WTC11 (cell line): ENCODE measurements at regions not wholly inside any gene's neighbourhood (a gene's known extent, or its start where the extent isn't known, plus 50 kb on each side); places are given as distances from the start of the nearest gene placed in this dataset.

Source experiments
- ATAC-seq: fragments of 200-7000 bp; cut with Tn5 transposase; 2 replicates; pipeline ENCODE4 v1.10.0; 2021; ENCODE audit warnings: mild to moderate bottlenecking, moderate library complexity
- CTCF ChIA-PET: fragments of 300-600 bp; sonication (Branson Sonifier 250); formaldehyde crosslinking; loops from one replicate; lab custom pipeline; 2021; ENCODE audit warnings: antibody characterized with exemption; lab: Charles Lee
- POLR2A ChIA-PET: fragments of 350-600 bp; sonication (Branson Sonifier 250); formaldehyde crosslinking; loops from one replicate; lab custom pipeline; 2021; ENCODE audit warnings: antibody characterized with exemption; lab: Charles Lee
- DNase-seq: peaks from one replicate; pipeline ENCODE4 v3.0.0; 2021; ENCODE audit warnings: low spot score
- H3K27ac Mint-ChIP-seq: 2 replicates; pipeline ENCODE4 v1.8.0; 2021; ENCODE audit warnings: mixed read lengths
- H3K27me3 Mint-ChIP-seq: 2 replicates; pipeline ENCODE4 v1.8.0; 2021; ENCODE audit warnings: low read depth, mild to moderate bottlenecking, moderate library complexity, mixed read lengths
- H3K36me3 Mint-ChIP-seq: 2 replicates; pipeline ENCODE4 v1.8.0; 2021; ENCODE audit warnings: mixed read lengths
- H3K4me1 Mint-ChIP-seq: 2 replicates; pipeline ENCODE4 v1.8.0; 2022; ENCODE audit warnings: mixed read lengths
- H3K4me3 Mint-ChIP-seq: 2 replicates; pipeline ENCODE4 v1.8.0; 2021; ENCODE audit warnings: mild to moderate bottlenecking, moderate library complexity, mixed read lengths
- H3K9me3 Mint-ChIP-seq: 2 replicates; pipeline ENCODE4 v1.8.0; 2021; ENCODE audit warnings: mixed read lengths
- ATF1 ChIP-seq: sonication (generic); formaldehyde crosslinking; IDR thresholded peaks from 2 replicates; pipeline ENCODE4 v1.8.1; 2023; ENCODE audit warnings: mild to moderate bottlenecking, moderate library complexity, missing genetic modification reagents
- CBFB ChIP-seq: sonication (generic); formaldehyde crosslinking; IDR thresholded peaks from 2 replicates; pipeline ENCODE4 v1.8.1; 2022; ENCODE audit warnings: mild to moderate bottlenecking, low read depth, missing genetic modification reagents
- ELF4 ChIP-seq: sonication (generic); formaldehyde crosslinking; IDR thresholded peaks from 2 replicates; pipeline ENCODE4 v1.8.1; 2022; ENCODE audit warnings: low read depth, mild to moderate bottlenecking, moderate library complexity, missing genetic modification reagents
- ESRRA ChIP-seq: sonication (generic); formaldehyde crosslinking; IDR thresholded peaks from 2 replicates; pipeline ENCODE4 v1.8.1; 2022; ENCODE audit warnings: mild to moderate bottlenecking, missing genetic modification reagents, borderline replicate concordance
- FOXK1 ChIP-seq: sonication (generic); formaldehyde crosslinking; IDR thresholded peaks from 2 replicates; pipeline ENCODE4 v1.8.0; 2022; ENCODE audit warnings: mild to moderate bottlenecking, moderate library complexity, missing genetic modification reagents
- FOXP1 ChIP-seq: sonication (generic); formaldehyde crosslinking; IDR thresholded peaks from 2 replicates; pipeline ENCODE4 v1.8.0; 2022; ENCODE audit warnings: missing genetic modification reagents, mild to moderate bottlenecking, moderate library complexity, borderline replicate concordance
- NFATC4 ChIP-seq: fragments of 250-450 bp; sonication (Bioruptor Pico); IDR thresholded peaks from 2 replicates; pipeline ENCODE4 v1.9.0; 2021; ENCODE audit warnings: mild to moderate bottlenecking
- NFYB ChIP-seq: sonication (generic); formaldehyde crosslinking; conservative IDR thresholded peaks from 2 replicates; pipeline ENCODE4 v1.8.0; 2022; ENCODE audit warnings: low read depth, missing genetic modification reagents
- OVOL2 ChIP-seq: fragments of 250-450 bp; sonication (Bioruptor Pico); IDR thresholded peaks from 2 replicates; pipeline ENCODE4 v1.9.0; 2021; ENCODE audit warnings: mild to moderate bottlenecking, borderline replicate concordance
- PRRX2 ChIP-seq: fragments of 250-450 bp; sonication (Bioruptor Pico); IDR thresholded peaks from 2 replicates; pipeline ENCODE4 v1.8.0; 2021; ENCODE audit warnings: mild to moderate bottlenecking
- RELA ChIP-seq: sonication (generic); formaldehyde crosslinking; IDR thresholded peaks from 2 replicates; pipeline ENCODE4 v1.8.1; 2022; ENCODE audit warnings: missing genetic modification reagents, mild to moderate bottlenecking, borderline replicate concordance
- SOX15 ChIP-seq: fragments of 250-450 bp; sonication (Bioruptor Pico); IDR thresholded peaks from 2 replicates; pipeline ENCODE4 v1.9.0; 2021; ENCODE audit warnings: mild to moderate bottlenecking
- TCF7 ChIP-seq: sonication (generic); formaldehyde crosslinking; IDR thresholded peaks from 2 replicates; pipeline ENCODE4 v1.8.0; 2022; ENCODE audit warnings: mild to moderate bottlenecking, low read depth, missing genetic modification reagents, moderate library complexity
- TP53 ChIP-seq: sonication (generic); formaldehyde crosslinking; IDR thresholded peaks from 2 replicates; pipeline ENCODE4 v1.8.1; 2023; ENCODE audit warnings: mild to moderate bottlenecking, missing genetic modification reagents
- ZNF121 ChIP-seq: sonication (generic); formaldehyde crosslinking; IDR thresholded peaks from 2 replicates; pipeline ENCODE4 v1.8.0; 2023; ENCODE audit warnings: missing genetic modification reagents
- ZNF138 ChIP-seq: sonication (generic); formaldehyde crosslinking; conservative IDR thresholded peaks from 2 replicates; pipeline ENCODE4 v1.8.1; 2022; ENCODE audit warnings: mild to moderate bottlenecking, moderate library complexity, missing genetic modification reagents
- ZNF263 ChIP-seq: sonication (generic); formaldehyde crosslinking; IDR thresholded peaks from 2 replicates; pipeline ENCODE4 v1.8.1; 2022; ENCODE audit warnings: low read depth, mild to moderate bottlenecking, moderate library complexity, missing genetic modification reagents
- ZNF317 ChIP-seq: sonication (generic); formaldehyde crosslinking; IDR thresholded peaks from 2 replicates; pipeline ENCODE4 v1.8.1; 2023; ENCODE audit warnings: low read depth, mild to moderate bottlenecking, moderate library complexity, missing genetic modification reagents, borderline replicate concordance
- ZNF423 ChIP-seq: fragments of 250-450 bp; sonication (Bioruptor Pico); IDR thresholded peaks from 2 replicates; pipeline ENCODE4 v2.1.2; 2022; ENCODE audit warnings: mild to moderate bottlenecking, moderate library complexity
- TF ChIP-seq, protein P1 (sequence below): sonication (generic); formaldehyde crosslinking; conservative IDR thresholded peaks from 2 replicates; pipeline ENCODE4 v1.8.1; 2022; ENCODE audit warnings: mild to moderate bottlenecking, missing genetic modification reagents
- TF ChIP-seq, protein P2 (sequence below): sonication (generic); formaldehyde crosslinking; IDR thresholded peaks from 2 replicates; pipeline ENCODE4 v1.8.1; 2022; ENCODE audit warnings: missing genetic modification reagents, borderline replicate concordance
- TF ChIP-seq, protein P3 (sequence below): fragments of 200-600 bp; IDR thresholded peaks from 2 replicates; pipeline ENCODE4 v1.8.0; 2022; ENCODE audit warnings: antibody characterized with exemption
- TF ChIP-seq, protein P4 (sequence below): sonication (generic); formaldehyde crosslinking; IDR thresholded peaks from 2 replicates; pipeline ENCODE4 v1.8.1; 2023; ENCODE audit warnings: mild to moderate bottlenecking, missing genetic modification reagents, moderate library complexity
- TF ChIP-seq, protein P5 (sequence below): fragments of 250-450 bp; sonication (Bioruptor Pico); IDR thresholded peaks from 2 replicates; pipeline ENCODE4 v1.8.0; 2021; ENCODE audit warnings: mild to moderate bottlenecking

DNA sequence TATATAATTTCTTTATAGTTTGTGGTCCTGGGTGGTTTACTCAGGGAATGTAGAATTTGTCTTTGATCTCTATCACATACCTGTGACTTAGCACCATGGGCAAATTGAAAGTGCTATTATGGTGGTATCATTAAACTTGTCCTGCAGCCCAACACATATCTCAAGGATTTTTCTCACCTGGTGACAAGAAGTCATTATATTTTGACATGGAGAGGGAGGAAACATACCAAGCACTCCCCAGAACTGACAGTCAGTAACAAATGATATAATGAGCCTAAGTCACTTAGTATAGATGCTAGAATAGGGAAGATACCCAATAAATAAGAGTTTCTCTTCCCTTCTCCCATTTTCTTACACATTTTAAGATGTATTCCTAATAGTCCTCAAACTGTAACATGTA is 805.5 kb upstream of the KIF2B start (continued):
- TF ChIP-seq, protein P1, sequence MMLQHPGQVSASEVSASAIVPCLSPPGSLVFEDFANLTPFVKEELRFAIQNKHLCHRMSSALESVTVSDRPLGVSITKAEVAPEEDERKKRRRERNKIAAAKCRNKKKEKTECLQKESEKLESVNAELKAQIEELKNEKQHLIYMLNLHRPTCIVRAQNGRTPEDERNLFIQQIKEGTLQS (CRISPR knock-in tag): no peak
- no peak for TF ChIP-seq ESRRA (CRISPR knock-in tag)
- no peak for TF ChIP-seq TCF7
- TF ChIP-seq ZNF317 (CRISPR knock-in tag): no peak
- no peak for TF ChIP-seq CBFB
- TF ChIP-seq, protein P2, sequence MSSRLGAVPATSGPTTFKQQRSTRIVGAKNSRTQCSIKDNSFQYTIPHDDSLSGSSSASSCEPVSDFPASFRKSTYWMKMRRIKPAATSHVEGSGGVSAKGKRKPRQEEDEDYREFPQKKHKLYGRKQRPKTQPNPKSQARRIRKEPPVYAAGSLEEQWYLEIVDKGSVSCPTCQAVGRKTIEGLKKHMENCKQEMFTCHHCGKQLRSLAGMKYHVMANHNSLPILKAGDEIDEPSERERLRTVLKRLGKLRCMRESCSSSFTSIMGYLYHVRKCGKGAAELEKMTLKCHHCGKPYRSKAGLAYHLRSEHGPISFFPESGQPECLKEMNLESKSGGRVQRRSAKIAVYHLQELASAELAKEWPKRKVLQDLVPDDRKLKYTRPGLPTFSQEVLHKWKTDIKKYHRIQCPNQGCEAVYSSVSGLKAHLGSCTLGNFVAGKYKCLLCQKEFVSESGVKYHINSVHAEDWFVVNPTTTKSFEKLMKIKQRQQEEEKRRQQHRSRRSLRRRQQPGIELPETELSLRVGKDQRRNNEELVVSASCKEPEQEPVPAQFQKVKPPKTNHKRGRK (CRISPR knock-in tag): no peak
- TF ChIP-seq, protein P3, sequence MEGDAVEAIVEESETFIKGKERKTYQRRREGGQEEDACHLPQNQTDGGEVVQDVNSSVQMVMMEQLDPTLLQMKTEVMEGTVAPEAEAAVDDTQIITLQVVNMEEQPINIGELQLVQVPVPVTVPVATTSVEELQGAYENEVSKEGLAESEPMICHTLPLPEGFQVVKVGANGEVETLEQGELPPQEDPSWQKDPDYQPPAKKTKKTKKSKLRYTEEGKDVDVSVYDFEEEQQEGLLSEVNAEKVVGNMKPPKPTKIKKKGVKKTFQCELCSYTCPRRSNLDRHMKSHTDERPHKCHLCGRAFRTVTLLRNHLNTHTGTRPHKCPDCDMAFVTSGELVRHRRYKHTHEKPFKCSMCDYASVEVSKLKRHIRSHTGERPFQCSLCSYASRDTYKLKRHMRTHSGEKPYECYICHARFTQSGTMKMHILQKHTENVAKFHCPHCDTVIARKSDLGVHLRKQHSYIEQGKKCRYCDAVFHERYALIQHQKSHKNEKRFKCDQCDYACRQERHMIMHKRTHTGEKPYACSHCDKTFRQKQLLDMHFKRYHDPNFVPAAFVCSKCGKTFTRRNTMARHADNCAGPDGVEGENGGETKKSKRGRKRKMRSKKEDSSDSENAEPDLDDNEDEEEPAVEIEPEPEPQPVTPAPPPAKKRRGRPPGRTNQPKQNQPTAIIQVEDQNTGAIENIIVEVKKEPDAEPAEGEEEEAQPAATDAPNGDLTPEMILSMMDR: no peak
- TF ChIP-seq NFYB (CRISPR knock-in tag): no peak
- TF ChIP-seq, protein P4, sequence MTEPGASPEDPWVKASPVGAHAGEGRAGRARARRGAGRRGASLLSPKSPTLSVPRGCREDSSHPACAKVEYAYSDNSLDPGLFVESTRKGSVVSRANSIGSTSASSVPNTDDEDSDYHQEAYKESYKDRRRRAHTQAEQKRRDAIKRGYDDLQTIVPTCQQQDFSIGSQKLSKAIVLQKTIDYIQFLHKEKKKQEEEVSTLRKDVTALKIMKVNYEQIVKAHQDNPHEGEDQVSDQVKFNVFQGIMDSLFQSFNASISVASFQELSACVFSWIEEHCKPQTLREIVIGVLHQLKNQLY (CRISPR knock-in tag): no peak
- no peak for TF ChIP-seq PRRX2 (CRISPR knock-in tag)
- TF ChIP-seq, protein P5, sequence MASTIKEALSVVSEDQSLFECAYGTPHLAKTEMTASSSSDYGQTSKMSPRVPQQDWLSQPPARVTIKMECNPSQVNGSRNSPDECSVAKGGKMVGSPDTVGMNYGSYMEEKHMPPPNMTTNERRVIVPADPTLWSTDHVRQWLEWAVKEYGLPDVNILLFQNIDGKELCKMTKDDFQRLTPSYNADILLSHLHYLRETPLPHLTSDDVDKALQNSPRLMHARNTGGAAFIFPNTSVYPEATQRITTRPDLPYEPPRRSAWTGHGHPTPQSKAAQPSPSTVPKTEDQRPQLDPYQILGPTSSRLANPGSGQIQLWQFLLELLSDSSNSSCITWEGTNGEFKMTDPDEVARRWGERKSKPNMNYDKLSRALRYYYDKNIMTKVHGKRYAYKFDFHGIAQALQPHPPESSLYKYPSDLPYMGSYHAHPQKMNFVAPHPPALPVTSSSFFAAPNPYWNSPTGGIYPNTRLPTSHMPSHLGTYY (CRISPR knock-in tag): no peak

DNA sequence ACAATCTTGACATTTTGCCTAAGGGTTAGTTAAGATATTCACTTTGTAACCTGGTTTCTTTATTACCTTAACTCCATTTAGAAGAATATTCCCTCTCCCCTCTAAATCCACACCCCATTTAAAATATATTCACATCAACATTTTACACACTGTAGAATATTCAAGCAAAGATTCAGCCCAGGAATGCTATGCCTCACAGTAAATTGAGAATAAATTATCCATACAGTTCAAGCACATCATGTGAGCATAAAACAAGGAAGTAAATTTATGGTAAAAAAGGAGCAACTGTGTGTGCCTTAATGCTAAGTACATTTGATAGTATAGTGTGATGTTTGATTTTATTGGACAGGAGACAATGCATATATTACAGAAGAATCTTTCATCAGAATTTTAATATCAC is 806.6 kb upstream of the KIF2B start:
- H3K36me3 Mint-ChIP-seq: peaks cover 30% of the 10 kb centered on the region
- H3K27me3 Mint-ChIP-seq: peaks cover 4% of the 10 kb centered on the region; the same call in 1 of the 2 replicates
- TF ChIP-seq, protein P1 (CRISPR knock-in tag): no peak
- TF ChIP-seq ZNF121 (CRISPR knock-in tag): no peak
- TF ChIP-seq, protein P5 (CRISPR knock-in tag): no peak
- TF ChIP-seq RELA (CRISPR knock-in tag): no peak
- TF ChIP-seq ZNF138: no peak
- no peak for TF ChIP-seq OVOL2 (CRISPR knock-in tag)
- TF ChIP-seq ELF4 (CRISPR knock-in tag): no peak
- no peak for TF ChIP-seq TP53
- no peak for TF ChIP-seq ZNF263 (CRISPR knock-in tag)
- no peak for TF ChIP-seq SOX15 (CRISPR knock-in tag)
- TF ChIP-seq FOXP1 (CRISPR knock-in tag): no peak
- TF ChIP-seq ZNF423 (CRISPR knock-in tag): no peak
- TF ChIP-seq ATF1: no peak
- no peak for TF ChIP-seq FOXK1 (CRISPR knock-in tag)
- no peak for TF ChIP-seq NFATC4 (CRISPR knock-in tag)
- TF ChIP-seq, all 79 proteins: peak for 0
- Mint-ChIP-seq H3K27ac (no peak overlapping the region), H3K4me1 (peaks cover 11% of the 10 kb centered on the region), H3K4me3 (no peak overlapping the region), H3K9me3 (peaks cover 52% of the 10 kb centered on the region)
- CTCF ChIA-PET: no interaction called here
- ATAC-seq (no peak), DNase-seq (no peak)
- POLR2A ChIA-PET: no interaction called here
